A673 (cell line): ENCODE measurements at regions not wholly inside any gene's neighbourhood (a gene's known extent, or its start where the extent isn't known, plus 50 kb on each side); places are given as distances from the start of the nearest gene placed in this dataset.

Experiments
- EZH2 ChIP-seq: fragments of 200-600 bp; sonication (generic); IDR thresholded peaks from 2 replicates; pipeline ENCODE4 v1.6.1; 2017; ENCODE audit warnings: borderline replicate concordance, low read depth, mild to moderate bottlenecking, mixed read lengths, antibody characterized with exemption, low read length; ENCODE audit not compliant: poor library complexity, severe bottlenecking
- TF ChIP-seq, protein P1 (sequence below): fragments of 300-800, 200-600 bp; sonication (generic); conservative IDR thresholded peaks from 2 replicates; pipeline ENCODE4 v1.5.1; 2017; ENCODE audit warnings: low read depth, mild to moderate bottlenecking, antibody characterized with exemption, low read length, moderate library complexity, mixed read lengths

- TF ChIP-seq, protein P1, sequence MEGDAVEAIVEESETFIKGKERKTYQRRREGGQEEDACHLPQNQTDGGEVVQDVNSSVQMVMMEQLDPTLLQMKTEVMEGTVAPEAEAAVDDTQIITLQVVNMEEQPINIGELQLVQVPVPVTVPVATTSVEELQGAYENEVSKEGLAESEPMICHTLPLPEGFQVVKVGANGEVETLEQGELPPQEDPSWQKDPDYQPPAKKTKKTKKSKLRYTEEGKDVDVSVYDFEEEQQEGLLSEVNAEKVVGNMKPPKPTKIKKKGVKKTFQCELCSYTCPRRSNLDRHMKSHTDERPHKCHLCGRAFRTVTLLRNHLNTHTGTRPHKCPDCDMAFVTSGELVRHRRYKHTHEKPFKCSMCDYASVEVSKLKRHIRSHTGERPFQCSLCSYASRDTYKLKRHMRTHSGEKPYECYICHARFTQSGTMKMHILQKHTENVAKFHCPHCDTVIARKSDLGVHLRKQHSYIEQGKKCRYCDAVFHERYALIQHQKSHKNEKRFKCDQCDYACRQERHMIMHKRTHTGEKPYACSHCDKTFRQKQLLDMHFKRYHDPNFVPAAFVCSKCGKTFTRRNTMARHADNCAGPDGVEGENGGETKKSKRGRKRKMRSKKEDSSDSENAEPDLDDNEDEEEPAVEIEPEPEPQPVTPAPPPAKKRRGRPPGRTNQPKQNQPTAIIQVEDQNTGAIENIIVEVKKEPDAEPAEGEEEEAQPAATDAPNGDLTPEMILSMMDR = no peak
- no peak for TF ChIP-seq EZH2
Observed at GRCh38 chr9:28616310-28616709, 1043.0 kb upstream of the C9orf72 start.
